ENCODE measurements at regions not wholly inside any gene's neighbourhood (a gene's known extent, or its start where the extent isn't known, plus 50 kb on each side); places are given as distances from the start of the nearest gene placed in this dataset.

DNA sequence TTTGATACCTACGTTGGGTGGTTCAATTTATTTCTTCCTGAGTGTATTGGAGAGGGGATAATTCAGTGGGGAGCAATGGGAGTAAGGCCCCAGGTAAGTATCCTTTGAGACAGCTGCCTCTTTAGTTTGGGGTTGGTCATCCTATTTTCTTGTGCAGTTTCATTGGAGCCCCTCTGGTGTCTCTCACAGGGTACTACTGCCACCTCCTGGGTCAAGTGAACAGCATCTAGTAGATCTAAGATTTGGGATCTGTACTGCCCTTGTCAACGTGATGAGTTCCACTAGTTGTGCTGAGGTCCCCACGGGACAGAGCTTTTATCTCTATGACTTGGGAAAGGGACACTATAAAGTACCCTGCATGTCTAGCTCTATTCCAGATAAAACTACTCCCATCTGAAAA, 80.6 kb downstream of the PBDC1 start:
- TF ChIP-seq, protein P1, sequence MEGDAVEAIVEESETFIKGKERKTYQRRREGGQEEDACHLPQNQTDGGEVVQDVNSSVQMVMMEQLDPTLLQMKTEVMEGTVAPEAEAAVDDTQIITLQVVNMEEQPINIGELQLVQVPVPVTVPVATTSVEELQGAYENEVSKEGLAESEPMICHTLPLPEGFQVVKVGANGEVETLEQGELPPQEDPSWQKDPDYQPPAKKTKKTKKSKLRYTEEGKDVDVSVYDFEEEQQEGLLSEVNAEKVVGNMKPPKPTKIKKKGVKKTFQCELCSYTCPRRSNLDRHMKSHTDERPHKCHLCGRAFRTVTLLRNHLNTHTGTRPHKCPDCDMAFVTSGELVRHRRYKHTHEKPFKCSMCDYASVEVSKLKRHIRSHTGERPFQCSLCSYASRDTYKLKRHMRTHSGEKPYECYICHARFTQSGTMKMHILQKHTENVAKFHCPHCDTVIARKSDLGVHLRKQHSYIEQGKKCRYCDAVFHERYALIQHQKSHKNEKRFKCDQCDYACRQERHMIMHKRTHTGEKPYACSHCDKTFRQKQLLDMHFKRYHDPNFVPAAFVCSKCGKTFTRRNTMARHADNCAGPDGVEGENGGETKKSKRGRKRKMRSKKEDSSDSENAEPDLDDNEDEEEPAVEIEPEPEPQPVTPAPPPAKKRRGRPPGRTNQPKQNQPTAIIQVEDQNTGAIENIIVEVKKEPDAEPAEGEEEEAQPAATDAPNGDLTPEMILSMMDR (IDR thresholded peaks at IDR 0.05), result peak; percentile 35 to 48 (median 41)
- no peak for TF ChIP-seq POLR2A (IDR thresholded peaks at IDR 0.05)
